ENCODE measurements at regions not wholly inside any gene's neighbourhood (a gene's known extent, or its start where the extent isn't known, plus 50 kb on each side); places are given as distances from the start of the nearest gene placed in this dataset.

DNA sequence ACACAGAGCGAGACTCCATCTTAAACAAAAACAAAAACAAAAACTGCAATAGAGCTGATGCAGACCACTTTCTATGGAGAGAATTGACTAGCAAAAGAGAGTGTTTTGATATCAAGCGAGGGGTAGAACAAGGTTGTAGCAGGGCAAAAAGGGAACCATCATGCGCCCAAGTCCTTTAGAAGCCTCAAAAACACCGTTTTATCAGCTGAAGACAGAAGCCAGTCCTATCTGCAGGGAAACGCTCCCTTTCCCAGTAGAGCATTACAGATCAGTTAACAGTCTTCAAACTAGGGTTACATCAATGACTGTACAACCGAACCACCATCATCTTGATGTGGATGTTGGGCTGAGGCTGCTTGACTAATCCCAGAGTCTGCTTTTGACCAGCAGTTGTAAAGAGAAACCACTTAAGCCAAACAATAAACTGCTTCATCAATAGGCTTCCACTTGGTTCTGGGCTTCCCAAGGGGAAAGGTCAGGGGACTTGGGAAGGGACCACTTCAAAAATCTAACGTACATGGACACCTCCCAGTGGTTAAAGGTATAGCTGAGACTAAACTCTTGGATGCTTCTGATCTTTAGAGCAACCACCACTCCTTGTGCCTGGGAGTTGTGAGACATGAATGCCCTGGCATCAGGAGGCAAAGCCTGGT is 59.6 kb upstream of the SPDEF start:
- TF ChIP-seq, protein P1, sequence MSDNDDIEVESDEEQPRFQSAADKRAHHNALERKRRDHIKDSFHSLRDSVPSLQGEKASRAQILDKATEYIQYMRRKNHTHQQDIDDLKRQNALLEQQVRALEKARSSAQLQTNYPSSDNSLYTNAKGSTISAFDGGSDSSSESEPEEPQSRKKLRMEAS (IDR thresholded peaks at IDR 0.05; ENCODE audit: insufficient read depth, insufficient read length) = no peak
- TF ChIP-seq, protein P2, sequence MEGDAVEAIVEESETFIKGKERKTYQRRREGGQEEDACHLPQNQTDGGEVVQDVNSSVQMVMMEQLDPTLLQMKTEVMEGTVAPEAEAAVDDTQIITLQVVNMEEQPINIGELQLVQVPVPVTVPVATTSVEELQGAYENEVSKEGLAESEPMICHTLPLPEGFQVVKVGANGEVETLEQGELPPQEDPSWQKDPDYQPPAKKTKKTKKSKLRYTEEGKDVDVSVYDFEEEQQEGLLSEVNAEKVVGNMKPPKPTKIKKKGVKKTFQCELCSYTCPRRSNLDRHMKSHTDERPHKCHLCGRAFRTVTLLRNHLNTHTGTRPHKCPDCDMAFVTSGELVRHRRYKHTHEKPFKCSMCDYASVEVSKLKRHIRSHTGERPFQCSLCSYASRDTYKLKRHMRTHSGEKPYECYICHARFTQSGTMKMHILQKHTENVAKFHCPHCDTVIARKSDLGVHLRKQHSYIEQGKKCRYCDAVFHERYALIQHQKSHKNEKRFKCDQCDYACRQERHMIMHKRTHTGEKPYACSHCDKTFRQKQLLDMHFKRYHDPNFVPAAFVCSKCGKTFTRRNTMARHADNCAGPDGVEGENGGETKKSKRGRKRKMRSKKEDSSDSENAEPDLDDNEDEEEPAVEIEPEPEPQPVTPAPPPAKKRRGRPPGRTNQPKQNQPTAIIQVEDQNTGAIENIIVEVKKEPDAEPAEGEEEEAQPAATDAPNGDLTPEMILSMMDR (IDR thresholded peaks at IDR 0.05; ENCODE audit: extremely low read depth in 1 of 2, insufficient read depth in 1 of 2, low read depth in 1 of 2, low read length in 2 of 2) = no peak

Measured in endothelial cell of umbilical vein (primary cell).